Activated B cell treated with CpG ODN at 0.5 μM for 24 hours (primary cell): ENCODE measurements at regions not wholly inside any gene's neighbourhood (a gene's known extent, or its start where the extent isn't known, plus 50 kb on each side); places are given as distances from the start of the nearest gene placed in this dataset.

Experiments
- ATAC-seq: fragments of 200-7000 bp; cut with Tn5 transposase; one replicate; pipeline ENCODE4 v1.10.0; 2021; ENCODE audit warnings: low read depth, mild to moderate bottlenecking, moderate library complexity
- CTCF ChIA-PET: fragments of 350-600 bp; sonication (Branson Sonifier 250); formaldehyde crosslinking; loops from one replicate; lab custom pipeline; 2021; ENCODE audit warnings: antibody characterized with exemption; lab: Charles Lee
- POLR2A ChIA-PET: fragments of 350-600 bp; sonication (Branson Sonifier 250); formaldehyde crosslinking; loops from one replicate; lab custom pipeline; 2021; ENCODE audit warnings: antibody characterized with exemption; lab: Charles Lee
- DNase-seq: peaks from one replicate; pipeline ENCODE4 v3.0.0; 2022
- H3K27ac Mint-ChIP-seq: one replicate; pipeline ENCODE4 v1.8.0; 2020; ENCODE audit warnings: mixed read lengths
- H3K27me3 Mint-ChIP-seq: one replicate; pipeline ENCODE4 v1.8.0; 2021; ENCODE audit warnings: mixed read lengths
- H3K36me3 Mint-ChIP-seq: one replicate; pipeline ENCODE4 v1.8.0; 2021; ENCODE audit warnings: low read depth, mixed read lengths
- H3K4me1 Mint-ChIP-seq: one replicate; pipeline ENCODE4 v1.8.0; 2021; ENCODE audit warnings: mixed read lengths
- H3K4me3 Mint-ChIP-seq: one replicate; pipeline ENCODE4 v1.8.0; 2020; ENCODE audit warnings: mild to moderate bottlenecking, mixed read lengths
- H3K9me3 Mint-ChIP-seq: one replicate; pipeline ENCODE4 v1.8.0; 2020; ENCODE audit warnings: mixed read lengths
- CTCF ChIP-seq: fragments of 200-600 bp; IDR thresholded peaks from one replicate; pipeline ENCODE4 v1.8.0; 2022; ENCODE audit warnings: antibody characterized with exemption, mild to moderate bottlenecking
- intact Hi-C: fragments of 100-400 bp; cut with micrococcal nuclease; formaldehyde crosslinking; loops from one replicate; pipeline ENCODE4 v1.15.1; 2024

GRCh38 chr6:165220045-165220444 is 89.4 kb downstream of the C6orf118 start:
- no peak for TF ChIP-seq CTCF
- Mint-ChIP-seq H3K4me1 (no peaks in the 10 kb centered on the region), H3K9me3 (peaks cover 13% of the 10 kb centered on the region), H3K4me3 (no peak overlapping the region), H3K36me3 (no peaks in the 10 kb centered on the region), H3K27me3 (no peaks in the 10 kb centered on the region), H3K27ac (no peak overlapping the region)
- no peak for ATAC-seq
- ChIA-PET CTCF (no interaction called here), POLR2A (no interaction called here)
- intact Hi-C loops = no loop called here
- DNase-seq = no peak

GRCh38 chr6:165219629-165220028 is 89.8 kb downstream of the C6orf118 start:
- Mint-ChIP-seq H3K4me3 (no peak overlapping the region), H3K36me3 (no peaks in the 10 kb centered on the region), H3K4me1 (no peaks in the 10 kb centered on the region), H3K9me3 (peaks cover 15% of the 10 kb centered on the region), H3K27ac (no peak overlapping the region), H3K27me3 (no peaks in the 10 kb centered on the region)
- ATAC-seq (no peak), DNase-seq (no peak)
- CTCF ChIA-PET = no interaction called here
- TF ChIP-seq CTCF = no peak
- POLR2A ChIA-PET = no interaction called here
- intact Hi-C loops = no loop called here

- Mint-ChIP-seq H3K36me3 (no peaks in the 10 kb centered on the region), H3K27ac (no peak overlapping the region), H3K4me1 (no peaks in the 10 kb centered on the region), H3K9me3 (peaks cover 15% of the 10 kb centered on the region), H3K4me3 (no peak overlapping the region), H3K27me3 (no peaks in the 10 kb centered on the region)
- ATAC-seq (no peak), DNase-seq (no peak)
- CTCF ChIA-PET = no interaction called here
- POLR2A ChIA-PET = no interaction called here
- intact Hi-C loops = no loop called here
- TF ChIP-seq CTCF = no peak
Measured at GRCh38 chr6:165218829-165219228, 90.6 kb downstream of the C6orf118 start.

GRCh38 chr6:165206798-165207197 is 102.6 kb downstream of the C6orf118 start:
- ATAC-seq (no peak), DNase-seq (no peak)
- CTCF ChIA-PET = no interaction called here
- H3K27me3 Mint-ChIP-seq = no peaks in the 10 kb centered on the region
- intact Hi-C loops = no loop called here
- H3K4me3 Mint-ChIP-seq = no peak overlapping the region
- POLR2A ChIA-PET = no interaction called here
- no peak overlapping the region for H3K27ac Mint-ChIP-seq
- H3K36me3 Mint-ChIP-seq = no peaks in the 10 kb centered on the region
- peaks cover 8% of the 10 kb centered on the region for H3K9me3 Mint-ChIP-seq
- TF ChIP-seq CTCF = no peak
- H3K4me1 Mint-ChIP-seq = no peaks in the 10 kb centered on the region

- ChIA-PET POLR2A (no interaction called here), CTCF (no interaction called here)
- no peak for ATAC-seq
- intact Hi-C loops = no loop called here
- Mint-ChIP-seq H3K9me3 (peaks cover 11% of the 10 kb centered on the region), H3K4me3 (no peak overlapping the region), H3K27ac (no peak overlapping the region), H3K4me1 (no peaks in the 10 kb centered on the region), H3K27me3 (no peaks in the 10 kb centered on the region), H3K36me3 (no peaks in the 10 kb centered on the region)
- no peak for DNase-seq
- no peak for TF ChIP-seq CTCF
Measured at GRCh38 chr6:165205632-165206031, 103.8 kb downstream of the C6orf118 start.
